Lower leg skin (tissue), 3 donors: ENCODE measurements at regions not wholly inside any gene's neighbourhood (a gene's known extent, or its start where the extent isn't known, plus 50 kb on each side); places are given as distances from the start of the nearest gene placed in this dataset.
"Not testable (repeated sequence)": the region's sequence is repeated elsewhere in the genome, so short reads cannot be mapped to it uniquely, and the experiment has no call there.

Experiments
- DNase-seq, 2 donors: peaks; one replicate each; pipeline ENCODE4 v3.0.0-alpha.2; 2019; ENCODE audit warnings: low spot score in 2 of 2
- H3K4me3 ChIP-seq: fragments of 200-600 bp; sonication (generic); 2 replicates; pipeline ENCODE4 v1.5.1; 2017; ENCODE audit warnings: mild to moderate bottlenecking, low read depth; ENCODE audit not compliant: poor library complexity, severe bottlenecking
- WGBS, 2 donors: methylation state at CpG; one replicate each; pipeline ENCODE4 v1.1.5; 2018; 5-methylcytosine and 5-hydroxymethylcytosine counted together
- intact Hi-C: fragments of 100-400 bp; cut with DNase I; formaldehyde crosslinking; loops from one replicate; pipeline ENCODE4 v1.15.0; 2023; ENCODE audit warnings: low total_unique reads

DNA sequence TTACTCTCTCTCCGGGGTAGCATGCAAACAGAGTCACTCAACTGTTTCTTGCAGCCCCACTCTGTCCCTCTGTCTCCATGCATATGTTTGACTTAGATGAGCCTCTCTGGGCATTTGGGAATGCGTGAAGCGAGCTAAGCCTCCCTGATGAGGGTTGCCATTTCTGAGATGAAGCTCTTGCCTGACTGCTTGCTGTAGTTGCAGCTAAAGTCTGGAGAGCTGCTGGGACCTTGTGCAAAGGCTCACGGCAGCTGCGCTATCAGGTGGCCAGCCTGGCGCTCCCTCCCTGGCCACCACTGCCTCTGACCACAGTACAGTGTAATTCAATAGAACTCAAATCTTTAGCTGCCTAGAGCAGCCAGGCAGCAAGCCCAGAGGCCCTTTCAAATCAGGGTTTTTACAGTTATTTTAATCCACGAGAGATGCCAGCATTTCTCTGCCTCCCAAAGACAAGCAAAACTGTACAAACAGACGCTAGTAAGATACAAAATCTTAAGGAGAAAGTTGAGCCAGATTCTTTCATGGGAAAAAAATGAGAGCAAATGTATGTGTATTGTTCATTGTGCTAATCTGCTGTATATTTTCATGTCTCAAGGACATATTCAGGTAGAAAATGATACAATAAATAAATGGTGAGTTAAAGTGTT, 694.6 kb downstream of the PRIM2 start:
- WGBS, 2 donors = 68 to 77% methylated on average over 2 to 5 of the region's 8 CpGs
- DNase-seq, intact Hi-C loops, H3K4me3 ChIP-seq: not testable (repeated sequence)

DNA sequence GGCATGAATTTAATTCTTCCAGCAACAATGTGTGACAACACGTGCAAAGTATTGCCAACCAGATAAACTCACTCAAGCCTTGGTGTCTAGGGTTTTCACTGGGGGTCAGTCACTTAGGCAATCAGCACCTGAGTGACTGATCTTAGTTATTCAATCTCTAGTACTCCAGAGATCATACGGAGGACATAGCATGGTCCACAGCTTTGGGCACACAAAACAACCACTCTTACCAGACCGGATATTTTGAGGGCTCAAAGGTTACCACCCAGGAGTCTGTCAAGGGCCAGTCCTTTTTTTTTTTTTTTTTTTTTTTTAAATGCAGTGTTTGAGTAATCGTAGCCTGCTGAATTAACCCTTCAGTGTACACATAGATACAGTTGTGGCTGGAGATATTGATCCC, 699.2 kb downstream of the PRIM2 start:
- H3K4me3 ChIP-seq, intact Hi-C loops, DNase-seq: not testable (repeated sequence)
- 65 to 72% methylated on average over 4 of the region's 4 CpGs for WGBS, 2 donors

DNA sequence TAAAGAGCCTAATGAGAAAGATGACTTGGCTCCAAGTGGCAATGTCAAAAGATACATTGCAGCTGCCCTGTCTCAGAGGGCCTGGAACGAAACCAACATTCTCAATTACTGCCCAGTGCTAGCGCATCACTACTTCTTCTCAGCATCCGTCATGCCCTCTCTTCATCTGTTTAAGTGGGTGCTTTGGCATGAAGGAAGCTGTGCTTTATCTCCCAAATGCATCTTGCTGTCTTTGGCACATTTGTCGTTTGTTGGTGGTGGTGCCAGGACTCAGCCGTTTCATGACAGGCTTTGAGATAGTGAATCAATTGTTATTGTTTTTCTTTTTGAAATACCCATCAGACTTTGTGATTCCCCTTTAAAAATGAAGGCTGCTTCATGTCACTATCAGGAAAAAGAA, 710.8 kb downstream of the PRIM2 start:
- 68 to 82% methylated on average over 5 of the region's 5 CpGs for WGBS, 2 donors
- H3K4me3 ChIP-seq, intact Hi-C loops, DNase-seq: not testable (repeated sequence)

DNA sequence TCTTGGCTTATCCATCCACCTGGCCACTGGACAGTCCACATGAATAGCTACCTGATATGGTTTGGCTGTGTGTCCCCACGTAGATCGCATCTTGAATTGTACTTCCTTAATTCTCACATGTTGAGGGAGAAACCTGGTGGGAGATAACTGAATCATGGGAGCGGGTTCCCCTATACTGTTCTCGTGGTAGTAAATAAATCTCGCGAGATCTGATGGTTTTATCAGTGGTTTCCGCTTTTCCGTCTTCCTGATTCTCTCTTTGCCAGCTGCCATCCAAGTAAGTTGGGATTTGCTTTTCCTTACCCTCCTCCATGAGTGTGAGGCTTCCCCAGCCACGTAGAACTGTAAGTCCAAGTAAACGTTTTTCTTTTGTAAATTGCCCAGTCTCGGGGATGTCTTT, 720.8 kb downstream of the PRIM2 start:
- intact Hi-C loops, H3K4me3 ChIP-seq, DNase-seq: not testable (repeated sequence)
- WGBS, 2 donors = 86 to 92% methylated on average over 11 of the region's 11 CpGs

DNA sequence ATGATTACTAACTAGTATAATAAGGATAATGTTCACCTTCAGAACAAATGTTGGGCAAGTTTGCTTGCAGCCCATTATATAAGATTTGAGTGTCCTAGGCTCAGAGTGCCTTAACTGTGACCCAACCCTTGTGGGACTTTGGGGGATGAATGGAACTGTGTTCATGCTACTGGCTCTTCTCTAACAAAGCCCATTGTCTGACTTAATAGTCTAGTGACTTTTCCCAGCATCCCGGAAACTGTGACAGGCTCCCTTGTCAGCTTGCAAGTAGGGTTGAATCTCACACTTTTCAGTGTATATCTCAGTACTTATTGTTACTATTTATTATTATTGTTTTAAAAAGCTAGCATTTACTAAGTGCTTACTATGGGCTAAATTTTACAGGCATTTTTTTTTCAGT, 729.2 kb downstream of the PRIM2 start:
- H3K4me3 ChIP-seq, intact Hi-C loops, DNase-seq: not testable (repeated sequence)
- WGBS, 2 donors = no CpG with 5 or more reads among the region's 1 CpG

DNA sequence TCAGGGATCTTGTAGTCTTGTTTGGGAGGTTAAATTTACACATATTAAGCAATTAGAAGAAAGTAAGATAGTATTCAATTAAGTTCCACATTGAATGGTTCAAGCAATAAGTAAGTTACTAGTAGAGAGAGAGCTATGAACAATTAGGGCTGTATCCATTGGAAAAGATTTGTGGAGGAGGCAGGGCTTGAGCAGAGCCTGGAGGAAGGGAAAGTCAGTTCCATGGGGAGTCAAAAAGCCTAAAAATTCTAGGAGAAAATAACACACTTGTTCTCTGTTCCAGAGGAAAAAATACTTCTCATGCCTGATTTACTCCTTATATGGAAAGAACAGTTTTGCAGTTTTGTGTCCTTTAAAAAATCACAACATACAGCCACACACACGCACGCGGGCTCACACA, 730.0 kb downstream of the PRIM2 start:
- H3K4me3 ChIP-seq, DNase-seq, intact Hi-C loops: not testable (repeated sequence)
- 48 to 56% methylated on average over 3 of the region's 3 CpGs for WGBS, 2 donors

DNA sequence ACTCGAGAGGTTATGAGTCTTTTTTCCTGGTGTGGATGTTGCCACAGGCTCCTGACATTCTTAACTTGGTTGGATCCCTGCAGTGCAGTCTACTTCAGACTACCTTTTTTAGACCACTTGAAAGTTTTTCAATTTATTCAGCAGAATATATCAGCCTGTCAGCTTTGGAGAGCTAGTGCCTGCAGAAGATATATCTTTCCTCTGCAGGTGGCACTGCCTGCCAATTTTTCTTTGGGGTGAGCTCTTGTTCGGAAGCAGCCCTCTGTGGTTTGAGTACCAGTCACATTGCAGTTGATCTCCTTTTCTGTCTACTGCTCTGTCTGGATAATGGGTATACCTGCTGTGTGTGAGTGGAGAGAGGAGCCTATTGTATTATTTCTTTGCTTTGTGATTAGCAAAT, 730.4 kb downstream of the PRIM2 start:
- H3K4me3 ChIP-seq, intact Hi-C loops, DNase-seq: not testable (repeated sequence)
- 43 to 45% methylated on average over 2 of the region's 2 CpGs for WGBS, 2 donors

DNA sequence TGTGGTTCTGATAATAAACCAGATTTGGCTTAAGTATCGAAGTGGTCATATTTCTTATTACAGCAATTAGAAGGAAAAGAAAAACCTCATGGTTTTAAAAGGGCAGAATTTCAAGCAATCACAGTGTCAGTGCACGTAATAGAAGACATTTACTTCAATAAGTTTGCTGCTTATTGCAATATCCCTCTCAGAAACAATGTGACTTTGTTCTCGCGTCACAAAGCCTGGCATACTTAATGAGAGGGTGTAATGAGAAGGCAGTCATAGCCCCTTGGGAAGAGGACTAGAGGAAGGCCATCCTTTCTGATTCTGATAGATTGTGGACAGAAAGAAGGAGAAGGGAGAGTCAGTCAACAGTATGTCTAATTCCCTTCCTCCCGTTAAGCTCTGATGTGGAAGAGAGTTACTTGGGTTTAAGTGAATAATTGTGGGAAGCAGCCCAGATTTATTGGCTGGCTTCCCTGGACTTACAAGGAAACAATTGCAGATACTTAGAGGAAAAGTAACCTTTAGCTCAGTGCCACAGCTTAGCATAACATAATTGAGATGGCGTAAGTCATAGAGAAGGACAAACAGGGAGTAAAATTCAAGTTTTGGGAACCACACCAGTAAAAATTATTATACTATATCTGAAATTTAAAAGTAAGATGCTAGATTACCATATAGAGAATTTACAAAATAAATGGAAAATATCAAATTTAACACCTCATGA, 738.2 kb downstream of the PRIM2 start:
- not testable (repeated sequence) for DNase-seq
- WGBS, 2 donors = 61 to 75% methylated on average over 5 of the region's 6 CpGs

DNA sequence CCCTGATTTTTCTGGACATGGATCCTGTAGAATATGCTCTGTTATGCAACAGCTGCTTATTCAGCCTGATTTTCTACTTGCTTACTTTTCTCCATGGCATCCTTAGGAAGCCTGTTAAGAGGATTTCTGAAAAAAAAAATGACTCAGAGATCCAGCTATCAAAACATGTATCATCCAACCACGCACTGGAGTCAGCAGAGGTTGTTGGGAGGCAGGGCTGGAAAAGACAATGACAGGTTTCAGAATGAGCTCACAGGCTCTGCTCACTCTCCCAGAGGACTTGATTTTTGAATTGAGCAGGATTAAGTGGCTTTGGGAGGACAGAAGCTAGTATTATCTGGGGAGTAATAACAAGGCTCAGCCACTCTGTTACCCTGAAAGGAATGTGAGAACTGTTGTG, 742.3 kb downstream of the PRIM2 start:
- intact Hi-C loops, H3K4me3 ChIP-seq, DNase-seq: not testable (repeated sequence)
- WGBS, 2 donors = 13 to 20% methylated on average over 1 of the region's 1 CpG

More for the DNA sequence above, 738.2 kb downstream of the PRIM2 start:
- intact Hi-C loops, H3K4me3 ChIP-seq: not testable (repeated sequence)

DNA sequence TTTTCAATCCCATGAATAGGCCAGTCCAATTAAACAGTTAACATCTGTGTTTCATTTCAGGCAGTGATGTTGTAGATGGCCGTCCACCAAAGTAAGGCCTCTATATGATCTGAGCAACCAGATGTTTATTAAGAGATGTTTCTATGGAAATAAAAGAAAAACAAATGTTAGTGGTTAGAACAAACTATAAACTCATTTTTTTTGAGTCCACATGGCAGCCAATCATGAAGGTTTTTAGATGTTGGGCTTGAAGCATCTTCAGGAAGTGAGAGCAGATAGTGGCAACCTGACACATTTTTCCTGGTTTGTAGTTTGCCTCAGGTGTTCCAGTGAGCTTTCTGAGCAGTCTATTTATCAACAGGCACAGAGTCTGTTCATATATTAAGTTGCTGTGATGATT, 746.1 kb downstream of the PRIM2 start:
- WGBS, 2 donors = 47 to 53% methylated on average over 1 of the region's 1 CpG
- H3K4me3 ChIP-seq, DNase-seq, intact Hi-C loops: not testable (repeated sequence)

DNA sequence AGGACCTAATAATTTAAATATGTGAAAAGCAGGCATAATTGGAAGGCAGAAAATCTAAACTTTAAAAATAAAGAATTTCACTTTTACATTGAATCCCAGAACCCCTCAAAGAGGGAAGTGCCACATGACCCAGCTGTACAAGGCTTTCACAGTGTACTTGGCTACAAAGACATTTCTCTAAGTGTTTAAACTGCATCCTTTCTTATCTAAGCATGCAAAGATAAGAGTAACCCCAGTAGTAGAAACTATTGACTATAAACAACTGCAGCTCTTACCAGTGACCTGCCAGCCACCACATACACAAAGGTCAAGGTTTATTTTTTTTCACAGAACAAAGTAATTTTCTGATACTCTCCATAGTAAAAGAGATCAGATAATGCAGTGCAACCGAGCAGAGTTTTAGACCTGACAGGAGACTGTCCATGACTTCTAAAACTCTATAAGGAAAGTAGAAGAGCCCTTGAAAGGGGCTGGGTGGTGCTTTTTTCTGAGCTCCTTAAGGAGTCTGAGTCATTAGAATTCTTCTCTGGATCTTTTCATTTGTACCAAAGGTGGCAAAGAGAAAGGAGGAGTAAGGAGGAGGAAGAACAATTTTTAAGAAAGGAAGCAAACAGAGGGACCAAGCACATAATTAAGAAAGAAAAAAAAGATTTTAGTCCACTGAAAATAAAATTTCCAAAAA, 750.6 kb downstream of the PRIM2 start:
- 58 to 59% methylated on average over 1 of the region's 1 CpG for WGBS, 2 donors
- H3K4me3 ChIP-seq, DNase-seq, intact Hi-C loops: not testable (repeated sequence)
